KG1 (cell line): ENCODE measurements at regions not wholly inside any gene's neighbourhood (a gene's known extent, or its start where the extent isn't known, plus 50 kb on each side); places are given as distances from the start of the nearest gene placed in this dataset.
"Not testable (repeated sequence)": the region's sequence is repeated elsewhere in the genome, so short reads cannot be mapped to it uniquely, and the experiment has no call there.

ENCODE experiments used
- DNase-seq: peaks from one replicate; lab custom pipeline; 2025; lab: John Stamatoyannopoulos, UW

GRCh38 chr3:18987862-18988447 is 160.4 kb upstream of the KCNH8 start:
- no peak for DNase-seq

- DNase-seq = no peak
Measured at GRCh38 chr3:18987070-18987469, 161.2 kb upstream of the KCNH8 start.

DNA sequence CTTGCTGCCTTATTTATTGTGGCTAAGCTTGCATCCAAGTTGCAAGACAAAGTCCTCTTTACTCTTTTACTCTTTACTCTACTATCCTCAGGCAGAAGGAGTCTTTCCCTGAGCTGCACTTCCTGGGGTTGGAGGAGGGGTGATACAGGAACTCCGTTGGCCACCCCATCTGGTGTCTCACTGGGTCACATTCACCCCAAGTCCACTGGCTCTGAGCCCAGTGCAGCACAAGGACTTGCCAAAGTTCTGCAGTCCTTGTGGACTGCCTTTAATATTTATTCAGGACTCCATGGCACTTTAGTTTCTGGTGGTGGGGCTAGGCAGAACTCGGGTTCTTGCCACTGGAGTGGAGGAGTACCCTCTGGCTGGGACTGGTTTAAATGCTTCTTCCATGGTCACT is 165.4 kb upstream of the KCNH8 start:
- no peak for DNase-seq

DNA sequence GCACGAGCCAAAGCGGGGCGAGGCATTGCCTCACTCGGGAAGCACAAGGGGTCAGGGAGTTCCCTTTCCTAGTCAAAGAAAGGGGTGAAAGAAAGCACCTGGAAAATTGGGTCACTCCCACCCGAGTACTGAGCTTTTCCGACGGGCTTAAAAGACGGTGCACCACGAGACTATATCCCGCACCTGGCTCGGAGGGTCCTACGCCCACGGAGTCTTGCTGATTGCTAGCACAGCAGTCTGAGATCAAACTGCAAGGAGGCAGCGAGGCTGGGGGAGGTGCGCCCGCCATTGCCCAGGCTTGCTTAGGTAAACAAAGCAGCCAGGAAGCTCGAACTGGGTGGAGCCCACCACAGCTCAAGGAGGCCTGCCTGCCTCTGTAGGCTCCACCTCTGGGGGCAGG is 172.2 kb upstream of the KCNH8 start:
- not testable (repeated sequence) for DNase-seq

DNA sequence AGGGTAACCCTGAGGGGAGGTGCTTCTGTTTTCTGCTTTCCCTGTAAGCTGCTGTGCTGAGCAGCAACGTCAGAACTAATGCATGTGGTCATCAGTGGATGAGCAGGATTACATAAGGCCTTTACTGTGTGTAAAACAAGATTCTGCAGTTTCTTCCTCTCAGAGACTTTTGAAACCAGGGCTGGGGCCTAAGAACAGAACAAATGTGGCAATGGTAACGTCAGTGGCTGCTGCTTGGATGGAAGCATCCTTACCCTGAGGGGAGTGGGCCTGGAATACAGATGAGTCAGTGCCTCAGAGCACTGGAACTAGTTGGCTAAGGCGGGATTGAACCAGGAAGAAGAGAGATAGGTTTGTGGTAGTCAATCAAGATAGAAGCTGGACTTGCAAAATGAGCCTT is 180.2 kb upstream of the KCNH8 start:
- DNase-seq = no peak

GRCh38 chr3:18965781-18966180 is 182.5 kb upstream of the KCNH8 start:
- DNase-seq = no peak

GRCh38 chr3:18964640-18965039 is 183.7 kb upstream of the KCNH8 start:
- DNase-seq = no peak

DNA sequence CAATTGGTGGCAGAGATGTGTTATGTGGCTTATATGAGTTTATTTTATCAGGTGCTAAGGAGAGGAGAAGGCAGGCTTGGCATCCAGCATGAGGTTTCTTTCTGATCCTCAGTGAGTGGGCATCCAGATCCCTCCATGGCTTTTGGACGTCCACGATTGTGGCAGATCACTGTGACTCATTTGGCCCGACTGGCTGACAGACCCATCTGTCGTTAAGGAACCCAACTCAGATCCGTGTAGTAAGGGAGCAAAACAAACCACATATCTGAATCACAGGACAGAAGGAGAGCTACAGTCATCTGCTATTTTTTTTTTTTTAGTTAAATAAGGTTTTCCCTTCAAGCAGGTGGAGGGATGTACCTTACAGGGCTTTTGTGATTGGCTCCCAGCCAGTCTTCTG is 197.0 kb upstream of the KCNH8 start:
- DNase-seq = no peak

DNA sequence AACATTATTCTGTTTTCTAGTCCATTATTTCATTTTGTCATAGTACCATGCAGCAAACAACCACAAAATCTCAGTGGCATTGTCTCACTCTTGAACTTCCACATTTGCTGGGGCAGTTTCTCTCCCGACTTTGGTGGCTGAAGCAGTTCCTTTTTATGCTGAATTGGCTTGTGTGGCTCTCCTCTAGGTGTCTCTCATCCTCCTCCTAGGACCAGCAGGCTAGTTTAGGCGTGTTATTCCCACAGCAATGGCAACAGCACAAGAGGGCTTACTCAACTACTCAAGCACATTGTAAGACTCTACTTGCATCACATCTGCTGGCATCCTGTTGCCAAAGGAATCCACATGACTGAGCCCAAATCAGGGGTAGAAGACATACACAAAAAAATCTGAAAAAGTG is 201.8 kb upstream of the KCNH8 start:
- DNase-seq = peak; percentile 4

DNA sequence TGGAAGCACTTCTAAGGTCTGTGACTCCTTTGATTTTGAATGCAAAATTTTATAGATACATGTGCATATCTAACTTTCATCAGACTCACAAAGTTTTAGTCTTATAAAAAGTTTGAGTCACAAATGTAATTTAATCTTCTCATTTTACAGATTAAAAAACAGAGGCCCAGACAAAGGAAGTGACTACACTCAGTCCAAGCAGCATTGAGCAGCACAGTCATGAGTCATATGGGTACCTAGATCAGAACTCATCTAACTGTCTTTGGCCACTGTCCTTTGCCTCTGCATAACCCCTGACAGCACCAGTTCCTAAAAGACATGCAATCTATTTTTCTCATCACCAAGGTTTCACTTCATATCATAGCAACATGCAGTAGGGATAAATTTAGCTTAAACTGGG is 210.7 kb upstream of the KCNH8 start:
- DNase-seq = no peak

GRCh38 chr3:18919158-18919557 is 229.2 kb upstream of the KCNH8 start:
- DNase-seq = no peak

DNA sequence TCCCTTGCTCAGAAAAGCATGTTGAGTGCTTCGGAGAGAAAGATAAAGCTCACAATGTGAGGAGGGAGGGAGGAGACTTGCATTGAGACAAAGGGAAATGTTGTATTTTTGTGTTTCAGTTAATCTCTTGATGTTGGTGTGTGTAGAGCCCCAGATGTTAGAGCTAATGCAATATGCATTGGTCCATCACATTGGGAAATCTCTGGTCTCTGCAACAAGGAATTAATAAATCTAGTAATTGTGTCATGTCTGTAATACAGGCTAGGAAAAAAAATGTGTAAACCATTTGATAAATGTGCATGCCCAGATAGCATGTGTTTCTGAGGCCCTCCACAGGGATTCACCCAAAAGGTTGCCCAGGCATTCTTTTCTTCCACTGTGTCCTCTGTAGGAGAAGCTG is 230.4 kb upstream of the KCNH8 start:
- DNase-seq = no peak

GRCh38 chr3:18902081-18902793 is 246.1 kb upstream of the KCNH8 start:
- DNase-seq = no peak

- no peak for DNase-seq
Measured at GRCh38 chr3:18901571-18901970, 246.7 kb upstream of the KCNH8 start.

DNA sequence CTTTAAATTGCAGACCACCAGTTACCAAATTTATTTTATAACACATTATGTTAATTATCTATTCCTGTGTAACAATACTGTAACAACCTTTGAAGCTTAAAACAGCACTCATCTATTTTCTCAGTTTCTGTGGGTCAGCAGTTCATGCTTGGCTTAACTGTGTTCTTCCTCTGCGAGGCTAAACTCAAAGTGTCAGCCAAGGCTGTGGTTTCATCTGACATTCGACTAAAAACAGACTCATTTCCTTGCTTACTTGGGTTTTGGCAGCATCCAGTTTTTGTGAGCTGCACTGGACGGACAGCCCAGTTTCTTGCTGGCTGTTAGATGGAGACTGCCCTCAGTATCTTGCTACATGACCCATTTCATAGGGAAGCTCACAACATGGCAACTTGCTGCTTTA is 247.3 kb upstream of the KCNH8 start:
- DNase-seq = peak; percentile 35

GRCh38 chr3:18898911-18899310 is 249.4 kb upstream of the KCNH8 start:
- no peak for DNase-seq

- no peak for DNase-seq
Measured at GRCh38 chr3:18892756-18893155, 255.6 kb upstream of the KCNH8 start.

GRCh38 chr3:18892047-18892446 is 256.3 kb upstream of the KCNH8 start:
- DNase-seq = no peak

- DNase-seq = peak; percentile 14
Measured at GRCh38 chr3:18891641-18892040, 256.7 kb upstream of the KCNH8 start.

DNA sequence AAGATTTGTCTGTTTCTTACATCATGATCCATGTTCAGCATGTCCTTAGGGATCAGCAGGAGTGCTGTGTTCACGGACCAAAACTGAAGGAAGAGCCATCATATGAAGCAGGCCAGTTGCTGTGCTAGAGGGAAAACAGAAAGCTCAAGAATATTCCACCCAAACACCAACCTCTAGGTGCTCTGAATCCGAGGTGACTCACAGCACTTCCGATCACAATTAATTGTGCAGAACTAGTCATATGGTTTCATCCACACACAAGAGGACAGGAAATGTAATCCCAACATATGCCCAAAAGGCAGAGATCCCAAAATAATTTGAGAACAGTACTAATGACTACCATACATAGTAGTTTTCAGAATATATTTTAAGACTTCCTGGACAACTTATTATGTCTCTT is 257.9 kb upstream of the KCNH8 start:
- DNase-seq = no peak

DNA sequence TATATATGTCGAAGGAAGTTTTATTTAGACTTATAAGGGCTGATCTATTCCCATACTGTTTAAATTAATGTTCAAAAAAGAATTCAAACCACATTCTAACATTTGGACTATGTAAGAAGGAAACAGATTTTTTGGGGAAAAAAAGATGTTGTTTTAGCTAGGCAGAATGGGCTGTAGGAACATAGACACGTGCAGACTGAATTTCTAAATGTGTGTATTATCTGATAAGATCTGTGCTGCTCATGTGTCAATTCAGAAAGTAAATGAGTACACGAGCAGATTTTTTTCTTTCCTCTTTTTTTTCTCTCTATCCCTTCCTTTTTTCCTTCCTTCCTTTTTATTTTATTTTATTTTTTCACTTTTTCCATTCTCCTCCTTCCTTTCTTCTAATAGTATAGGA is 259.5 kb upstream of the KCNH8 start:
- DNase-seq = no peak

GRCh38 chr3:18888370-18888769 is 259.9 kb upstream of the KCNH8 start:
- no peak for DNase-seq

DNA sequence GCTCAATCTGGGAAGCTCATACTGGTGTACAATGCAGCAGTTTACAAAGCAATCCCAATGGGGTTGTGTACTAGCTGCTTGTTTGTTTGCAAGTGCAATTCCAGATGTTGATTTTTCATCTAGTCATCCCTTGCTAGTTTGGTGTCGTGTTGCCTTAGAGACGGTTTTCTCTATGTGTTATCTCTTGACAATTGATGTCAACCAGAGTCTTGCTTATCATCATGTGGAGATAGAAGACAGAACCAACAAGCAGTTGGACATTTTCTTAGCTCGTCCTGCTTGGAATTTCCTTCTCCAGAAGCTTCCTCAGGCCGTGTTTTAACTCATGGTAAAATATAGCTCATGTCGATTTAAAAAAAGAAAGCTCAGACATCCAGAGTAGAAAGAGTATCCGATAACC is 262.0 kb upstream of the KCNH8 start:
- DNase-seq = no peak

GRCh38 chr3:18885612-18886011 is 262.7 kb upstream of the KCNH8 start:
- no peak for DNase-seq
